Neural progenitor cell (in vitro differentiated cells): ENCODE measurements at regions not wholly inside any gene's neighbourhood (a gene's known extent, or its start where the extent isn't known, plus 50 kb on each side); places are given as distances from the start of the nearest gene placed in this dataset.

ENCODE experiments used
- DNase-seq: peaks from one replicate; pipeline ENCODE4 v3.0.0-alpha.2; 2016; ENCODE audit warnings: low spot score
- H2AFZ ChIP-seq: fragments of 200-600 bp; sonication (generic); replicated peaks from 2 replicates; pipeline ENCODE4 v1.6.1; 2016; ENCODE audit warnings: antibody characterized with exemption
- H3F3A ChIP-seq: fragments of 200-600 bp; sonication (generic); 2 replicates; pipeline ENCODE4 v1.6.1; 2016; ENCODE audit warnings: antibody characterized with exemption, low read depth
- H3K27ac ChIP-seq: fragments of 200-600 bp; sonication (generic); 2 replicates; pipeline ENCODE4 v1.5.1; 2016; ENCODE audit warnings: mild to moderate bottlenecking
- H3K27me3 ChIP-seq: fragments of 200-600 bp; sonication (generic); 2 replicates; pipeline ENCODE4 v1.6.1; 2016; ENCODE audit warnings: mild to moderate bottlenecking, moderate library complexity
- H3K36me3 ChIP-seq: fragments of 200-600 bp; sonication (generic); 2 replicates; pipeline ENCODE4 v1.5.1; 2016
- H3K4me1 ChIP-seq: fragments of 200-600 bp; sonication (generic); 2 replicates; pipeline ENCODE4 v1.6.1; 2016; ENCODE audit warnings: mixed run types
- H3K4me2 ChIP-seq: fragments of 200-600 bp; sonication (generic); 2 replicates; pipeline ENCODE4 v1.6.1; 2016
- H3K4me3 ChIP-seq: fragments of 200-600 bp; sonication (generic); 2 replicates; pipeline ENCODE4 v1.5.1; 2016
- H3K79me2 ChIP-seq: fragments of 200-600 bp; sonication (generic); 2 replicates; pipeline ENCODE4 v1.6.1; 2016; ENCODE audit warnings: low read depth
- H3K9ac ChIP-seq: fragments of 200-600 bp; sonication (generic); 2 replicates; pipeline ENCODE4 v1.6.1; 2016
- H3K9me3 ChIP-seq: fragments of 200-600 bp; sonication (generic); 2 replicates; pipeline ENCODE4 v1.5.1; 2016; ENCODE audit warnings: low read depth
- H4K20me1 ChIP-seq: fragments of 200-600 bp; sonication (generic); 2 replicates; pipeline ENCODE4 v1.6.1; 2016; ENCODE audit warnings: low read depth
- H3K27ac Mint-ChIP-seq: 3 replicates; pipeline ENCODE4 v1.8.0; 2021; ENCODE audit warnings: mixed read lengths
- H3K27me3 Mint-ChIP-seq: 2 replicates; pipeline ENCODE4 v1.8.0; 2022; ENCODE audit warnings: low read depth, mild to moderate bottlenecking, inconsistent platforms, moderate library complexity, mixed read lengths; ENCODE audit not compliant: insufficient read depth
- H3K36me3 Mint-ChIP-seq: 3 replicates; pipeline ENCODE4 v1.8.0; 2021; ENCODE audit warnings: mixed read lengths
- H3K4me1 Mint-ChIP-seq: 3 replicates; pipeline ENCODE4 v1.8.0; 2021; ENCODE audit warnings: mixed read lengths
- H3K4me3 Mint-ChIP-seq: 3 replicates; pipeline ENCODE4 v1.8.0; 2021; ENCODE audit warnings: mild to moderate bottlenecking, moderate library complexity, mixed read lengths
- H3K9me3 Mint-ChIP-seq: 3 replicates; pipeline ENCODE4 v1.8.0; 2020; ENCODE audit warnings: mixed read lengths
- EZH2 ChIP-seq: fragments of 200-600 bp; sonication (generic); IDR thresholded peaks from 2 replicates; pipeline ENCODE4 v1.6.1; 2017; ENCODE audit warnings: antibody characterized with exemption, mild to moderate bottlenecking, moderate library complexity
- EZH2phosphoT487 ChIP-seq: fragments of 200-600 bp; sonication (generic); IDR thresholded peaks from 2 replicates; pipeline ENCODE4 v1.6.1; 2017; ENCODE audit warnings: antibody characterized with exemption
- TF ChIP-seq, protein P1 (sequence below): fragments of 200-600 bp; sonication (generic); IDR thresholded peaks from 2 replicates; pipeline ENCODE4 v1.5.1; 2017; ENCODE audit warnings: antibody characterized with exemption, mild to moderate bottlenecking

DNA sequence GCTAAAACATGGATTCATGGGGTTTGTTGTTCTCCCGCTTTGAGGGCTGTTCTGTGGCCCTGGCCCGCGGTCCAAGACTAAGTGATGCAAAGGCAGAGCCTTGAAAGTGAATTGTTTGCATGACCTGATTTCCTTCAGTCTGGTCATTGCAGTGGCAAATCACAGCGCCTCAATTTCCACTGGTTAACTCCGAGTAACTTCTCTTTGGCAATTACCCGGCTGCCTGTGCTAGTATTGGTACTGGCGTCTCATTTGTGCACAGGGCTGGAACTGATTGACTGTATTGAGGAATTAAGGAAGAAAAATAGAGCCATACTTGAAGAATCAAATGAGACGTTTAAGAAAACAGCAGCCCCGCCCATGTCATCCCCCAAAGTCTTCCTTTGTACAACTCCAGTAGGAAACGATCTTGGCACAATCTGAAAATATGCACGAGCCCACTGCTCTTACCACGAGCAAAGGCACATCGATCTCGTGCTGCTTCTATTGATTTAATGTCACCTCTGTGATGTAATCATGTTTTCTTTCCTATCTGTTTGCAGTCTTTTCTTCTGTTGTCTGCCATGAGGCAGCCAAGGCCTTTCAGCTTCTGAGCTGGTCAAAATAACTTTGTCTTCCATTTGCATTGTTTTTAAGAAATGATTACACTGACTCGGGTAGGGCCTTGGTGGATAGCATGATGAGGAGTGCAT, 60.6 kb upstream of the SHH start:
- DNase-seq: no peak
- no peaks in the 10 kb centered on the region for H3K79me2 ChIP-seq

DNA sequence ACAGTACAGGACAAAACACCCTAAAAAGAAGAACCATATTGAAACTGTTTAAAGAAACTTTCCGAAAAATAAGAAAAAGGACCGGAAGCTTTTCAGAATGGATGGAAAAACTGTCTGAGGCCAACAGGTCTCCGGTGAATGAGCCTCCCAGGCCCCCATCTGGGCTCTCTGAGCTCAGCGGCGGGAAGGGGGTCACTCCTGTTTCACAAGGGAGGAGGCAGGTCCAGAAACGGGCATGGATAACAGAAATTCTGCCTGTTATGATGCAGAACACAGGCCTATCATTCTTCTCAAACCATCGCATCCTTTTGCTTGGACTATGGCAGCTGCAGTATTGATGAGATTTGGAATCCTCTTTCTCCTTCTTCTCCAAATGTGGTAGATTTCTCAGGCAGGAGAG, 58.9 kb upstream of the SHH start:
- H3K79me2 ChIP-seq: no peaks in the 10 kb centered on the region
- no peaks in the 10 kb centered on the region for H3K36me3 ChIP-seq
- H3K4me3 ChIP-seq: no peak overlapping the region
- no peaks in the 10 kb centered on the region for H3K4me1 ChIP-seq
- H3K9ac ChIP-seq: no peak overlapping the region
- no peaks in the 10 kb centered on the region for H3F3A ChIP-seq
- no peak for TF ChIP-seq EZH2phosphoT487
- TF ChIP-seq, protein P1, sequence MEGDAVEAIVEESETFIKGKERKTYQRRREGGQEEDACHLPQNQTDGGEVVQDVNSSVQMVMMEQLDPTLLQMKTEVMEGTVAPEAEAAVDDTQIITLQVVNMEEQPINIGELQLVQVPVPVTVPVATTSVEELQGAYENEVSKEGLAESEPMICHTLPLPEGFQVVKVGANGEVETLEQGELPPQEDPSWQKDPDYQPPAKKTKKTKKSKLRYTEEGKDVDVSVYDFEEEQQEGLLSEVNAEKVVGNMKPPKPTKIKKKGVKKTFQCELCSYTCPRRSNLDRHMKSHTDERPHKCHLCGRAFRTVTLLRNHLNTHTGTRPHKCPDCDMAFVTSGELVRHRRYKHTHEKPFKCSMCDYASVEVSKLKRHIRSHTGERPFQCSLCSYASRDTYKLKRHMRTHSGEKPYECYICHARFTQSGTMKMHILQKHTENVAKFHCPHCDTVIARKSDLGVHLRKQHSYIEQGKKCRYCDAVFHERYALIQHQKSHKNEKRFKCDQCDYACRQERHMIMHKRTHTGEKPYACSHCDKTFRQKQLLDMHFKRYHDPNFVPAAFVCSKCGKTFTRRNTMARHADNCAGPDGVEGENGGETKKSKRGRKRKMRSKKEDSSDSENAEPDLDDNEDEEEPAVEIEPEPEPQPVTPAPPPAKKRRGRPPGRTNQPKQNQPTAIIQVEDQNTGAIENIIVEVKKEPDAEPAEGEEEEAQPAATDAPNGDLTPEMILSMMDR: no peak
- TF ChIP-seq EZH2: no peak
- H2AFZ ChIP-seq: no peak overlapping the region
- H3K9me3 Mint-ChIP-seq: no peaks in the 10 kb centered on the region
- no peak for DNase-seq
- H4K20me1 ChIP-seq: no peaks in the 10 kb centered on the region
- no peaks in the 10 kb centered on the region for H3K27me3 ChIP-seq
- no peaks in the 10 kb centered on the region for H3K36me3 Mint-ChIP-seq
- no peak overlapping the region for H3K4me3 Mint-ChIP-seq
- no peaks in the 10 kb centered on the region for H3K4me1 Mint-ChIP-seq
- no peak overlapping the region for H3K27ac Mint-ChIP-seq
- no peak overlapping the region for H3K4me2 ChIP-seq
- peaks cover 3% of the 10 kb centered on the region for H3K27me3 Mint-ChIP-seq
- no peaks in the 10 kb centered on the region for H3K9me3 ChIP-seq
- no peak overlapping the region for H3K27ac ChIP-seq

More for the DNA sequence above, 60.6 kb upstream of the SHH start:
- H2AFZ ChIP-seq: no peak overlapping the region
- Mint-ChIP-seq H3K36me3 (no peaks in the 10 kb centered on the region), H3K27me3 (peaks cover 2% of the 10 kb centered on the region), H3K4me3 (no peak overlapping the region), H3K27ac (no peak overlapping the region), H3K4me1 (no peaks in the 10 kb centered on the region), H3K9me3 (no peaks in the 10 kb centered on the region)
- no peak overlapping the region for H3K9ac ChIP-seq
- H3K4me2 ChIP-seq: no peak overlapping the region
- H3K9me3 ChIP-seq: no peaks in the 10 kb centered on the region
- no peaks in the 10 kb centered on the region for H3K4me1 ChIP-seq
- H3K27me3 ChIP-seq: no peaks in the 10 kb centered on the region
- no peak overlapping the region for H3K4me3 ChIP-seq
- TF ChIP-seq EZH2 (no peak), EZH2phosphoT487 (no peak)
- TF ChIP-seq, protein P1: no peak
- H4K20me1 ChIP-seq: no peaks in the 10 kb centered on the region
- no peaks in the 10 kb centered on the region for H3K36me3 ChIP-seq
- no peak overlapping the region for H3K27ac ChIP-seq
- no peaks in the 10 kb centered on the region for H3F3A ChIP-seq

DNA sequence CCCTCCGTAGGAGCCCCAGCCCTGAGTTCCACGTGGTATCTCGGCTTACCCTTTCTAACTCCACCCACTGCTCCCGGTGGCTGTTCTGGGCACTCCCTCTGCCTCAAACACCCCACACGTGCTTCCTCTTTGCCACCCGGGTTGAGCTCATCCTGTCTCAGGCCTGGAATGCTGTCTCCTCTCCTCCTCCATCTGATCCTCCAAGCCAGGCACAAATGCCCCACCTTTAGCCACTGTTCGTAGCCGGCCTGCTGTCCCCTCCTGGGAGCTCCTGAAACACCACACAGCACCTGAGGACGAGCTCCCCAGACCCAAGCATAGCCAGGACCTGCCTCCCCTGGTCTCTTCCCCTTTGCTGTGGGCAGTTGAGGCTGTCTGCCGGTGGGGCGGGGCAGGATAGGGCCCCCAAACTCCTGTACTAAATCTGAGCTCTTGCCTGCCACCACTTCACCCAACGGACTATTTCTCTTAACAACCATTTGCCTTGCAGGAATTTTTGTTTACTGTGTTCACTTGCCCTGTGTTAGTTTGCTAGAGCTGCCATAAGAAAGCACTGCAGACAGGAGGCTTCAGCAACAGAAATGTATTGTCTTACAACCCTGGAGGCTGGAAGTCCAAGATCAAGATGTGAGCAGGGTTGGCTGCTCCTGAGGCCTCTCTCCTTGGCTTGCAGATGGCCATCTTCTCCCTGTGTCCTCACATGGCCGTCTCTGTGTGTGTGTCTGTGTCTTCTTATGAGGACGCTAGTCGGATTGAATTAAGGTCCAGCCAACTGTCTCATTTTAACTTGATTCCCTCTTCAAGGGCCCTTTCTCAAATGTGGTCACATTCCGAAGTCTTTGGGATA, 58.3 kb upstream of the SHH start:
- no peak overlapping the region for H3K9ac ChIP-seq
- H3K27me3 ChIP-seq: no peaks in the 10 kb centered on the region
- H3K4me2 ChIP-seq: no peak overlapping the region
- Mint-ChIP-seq H3K4me1 (no peaks in the 10 kb centered on the region), H3K4me3 (no peak overlapping the region), H3K27me3 (peaks cover 6% of the 10 kb centered on the region), H3K27ac (no peak overlapping the region), H3K9me3 (no peaks in the 10 kb centered on the region), H3K36me3 (no peaks in the 10 kb centered on the region)
- H3K36me3 ChIP-seq: no peaks in the 10 kb centered on the region
- DNase-seq: no peak
- no peak overlapping the region for H3K27ac ChIP-seq
- no peak overlapping the region for H3K4me3 ChIP-seq
- no peaks in the 10 kb centered on the region for H4K20me1 ChIP-seq
- TF ChIP-seq EZH2phosphoT487 (no peak), EZH2 (no peak)
- TF ChIP-seq, protein P1: no peak
- H3K9me3 ChIP-seq: no peaks in the 10 kb centered on the region
- no peaks in the 10 kb centered on the region for H3F3A ChIP-seq
- no peaks in the 10 kb centered on the region for H3K79me2 ChIP-seq
- no peaks in the 10 kb centered on the region for H3K4me1 ChIP-seq
- H2AFZ ChIP-seq: peak overlapping the region; percentile 17
